Neural progenitor cell (in vitro differentiated cells): ENCODE measurements at regions not wholly inside any gene's neighbourhood (a gene's known extent, or its start where the extent isn't known, plus 50 kb on each side); places are given as distances from the start of the nearest gene placed in this dataset.

ENCODE experiments used
- EZH2 ChIP-seq: fragments of 200-600 bp; sonication (generic); IDR thresholded peaks from 2 replicates; pipeline ENCODE4 v1.6.1; 2017; ENCODE audit warnings: antibody characterized with exemption, mild to moderate bottlenecking, moderate library complexity
- EZH2phosphoT487 ChIP-seq: fragments of 200-600 bp; sonication (generic); IDR thresholded peaks from 2 replicates; pipeline ENCODE4 v1.6.1; 2017; ENCODE audit warnings: antibody characterized with exemption
- TF ChIP-seq, protein P1 (sequence below): fragments of 200-600 bp; sonication (generic); IDR thresholded peaks from 2 replicates; pipeline ENCODE4 v1.5.1; 2017; ENCODE audit warnings: antibody characterized with exemption, mild to moderate bottlenecking

DNA sequence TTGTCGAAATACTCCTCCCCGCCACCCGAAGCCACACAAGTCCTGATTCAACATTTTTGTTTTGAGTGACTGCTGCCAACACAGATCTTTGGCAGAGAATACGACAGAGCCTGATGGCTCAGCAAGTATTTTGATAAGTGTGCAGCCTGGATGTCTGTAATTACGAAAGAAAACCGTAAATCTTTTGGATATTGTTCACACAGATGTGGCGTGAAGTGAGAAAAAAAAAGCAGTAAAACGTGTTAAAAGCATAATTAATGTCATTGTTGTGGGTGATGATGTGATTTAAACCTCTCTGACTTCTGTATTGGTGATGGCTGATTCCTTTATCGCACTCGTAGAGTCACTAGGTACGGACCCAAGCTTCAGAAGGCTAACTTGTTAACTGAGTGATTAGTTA, 98.7 kb downstream of the PHETA1 start:
- TF ChIP-seq, protein P1, sequence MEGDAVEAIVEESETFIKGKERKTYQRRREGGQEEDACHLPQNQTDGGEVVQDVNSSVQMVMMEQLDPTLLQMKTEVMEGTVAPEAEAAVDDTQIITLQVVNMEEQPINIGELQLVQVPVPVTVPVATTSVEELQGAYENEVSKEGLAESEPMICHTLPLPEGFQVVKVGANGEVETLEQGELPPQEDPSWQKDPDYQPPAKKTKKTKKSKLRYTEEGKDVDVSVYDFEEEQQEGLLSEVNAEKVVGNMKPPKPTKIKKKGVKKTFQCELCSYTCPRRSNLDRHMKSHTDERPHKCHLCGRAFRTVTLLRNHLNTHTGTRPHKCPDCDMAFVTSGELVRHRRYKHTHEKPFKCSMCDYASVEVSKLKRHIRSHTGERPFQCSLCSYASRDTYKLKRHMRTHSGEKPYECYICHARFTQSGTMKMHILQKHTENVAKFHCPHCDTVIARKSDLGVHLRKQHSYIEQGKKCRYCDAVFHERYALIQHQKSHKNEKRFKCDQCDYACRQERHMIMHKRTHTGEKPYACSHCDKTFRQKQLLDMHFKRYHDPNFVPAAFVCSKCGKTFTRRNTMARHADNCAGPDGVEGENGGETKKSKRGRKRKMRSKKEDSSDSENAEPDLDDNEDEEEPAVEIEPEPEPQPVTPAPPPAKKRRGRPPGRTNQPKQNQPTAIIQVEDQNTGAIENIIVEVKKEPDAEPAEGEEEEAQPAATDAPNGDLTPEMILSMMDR, result no peak
- TF ChIP-seq EZH2phosphoT487 (no peak), EZH2 (no peak)
